Activated T-helper 2 cell treated with anti-CD3 and anti-CD28 coated beads, Interferon-gamma antibody, Interleukin-2, Interleukin-4, amounts not matched to agents 10 μg/mL and 5 μg/mL and 100 μg/mL, durations not matched to agents 14 hours and 24 hours and 36 hours (primary cell): ENCODE measurements at regions not wholly inside any gene's neighbourhood (a gene's known extent, or its start where the extent isn't known, plus 50 kb on each side); places are given as distances from the start of the nearest gene placed in this dataset.
A peak's percentile ranks its signal among the peaks of the same experiment; 100 is the strongest.

Source experiments
- DNase-seq: peaks from one replicate; pipeline ENCODE4 v3.0.0; 2021; ENCODE audit warnings: low spot score
- H3K27ac Mint-ChIP-seq: one replicate; pipeline ENCODE4 v1.8.0; 2021; ENCODE audit warnings: mixed read lengths
- H3K27me3 Mint-ChIP-seq: one replicate; pipeline ENCODE4 v1.8.0; 2021; ENCODE audit warnings: low read depth, mixed read lengths
- H3K36me3 Mint-ChIP-seq: one replicate; pipeline ENCODE4 v1.8.0; 2021; ENCODE audit warnings: low read depth, mixed read lengths
- H3K4me1 Mint-ChIP-seq: one replicate; pipeline ENCODE4 v1.8.0; 2021; ENCODE audit warnings: low read depth, mixed read lengths
- H3K4me3 Mint-ChIP-seq: one replicate; pipeline ENCODE4 v1.8.0; 2021; ENCODE audit warnings: low read depth, mild to moderate bottlenecking, moderate library complexity, mixed read lengths
- H3K9me3 Mint-ChIP-seq: one replicate; pipeline ENCODE4 v1.8.0; 2021; ENCODE audit warnings: mixed read lengths
- intact Hi-C: fragments of 100-400 bp; cut with micrococcal nuclease; formaldehyde crosslinking; loops from one replicate; pipeline ENCODE4 v1.15.1; 2023

GRCh38 chr3:193853511-193854219, 260.7 kb downstream of the OPA1 start:
- no peaks in the 10 kb centered on the region for H3K9me3 Mint-ChIP-seq
- H3K27ac Mint-ChIP-seq, result no peak overlapping the region
- no peaks in the 10 kb centered on the region for H3K36me3 Mint-ChIP-seq
- no peaks in the 10 kb centered on the region for H3K4me1 Mint-ChIP-seq
- peaks cover 14% of the 10 kb centered on the region for H3K27me3 Mint-ChIP-seq
- no peak for DNase-seq
- H3K4me3 Mint-ChIP-seq, result no peak overlapping the region
- intact Hi-C loops, result no loop called here

DNA sequence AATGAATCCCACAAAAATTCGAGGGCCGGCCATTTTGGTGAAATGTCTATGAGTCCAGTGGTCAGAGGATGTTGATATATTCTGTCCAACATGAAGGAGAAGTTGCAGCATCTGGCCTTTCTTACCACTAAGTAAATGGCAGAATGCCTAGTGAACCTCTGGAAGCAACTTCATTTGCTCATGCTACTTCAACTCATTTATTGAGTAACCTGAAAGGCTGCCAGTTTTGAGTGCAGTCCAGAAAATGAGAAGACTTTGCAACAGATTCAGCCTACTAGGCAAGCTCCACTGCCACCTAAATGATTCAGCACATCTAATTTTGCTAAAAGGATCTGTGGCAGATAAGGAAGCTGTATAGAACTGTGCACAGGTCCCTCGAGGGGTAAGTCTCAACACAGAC, 265.0 kb downstream of the OPA1 start:
- Mint-ChIP-seq H3K36me3 (no peaks in the 10 kb centered on the region), H3K9me3 (no peaks in the 10 kb centered on the region), H3K4me1 (no peaks in the 10 kb centered on the region), H3K27me3 (peaks cover 29% of the 10 kb centered on the region), H3K27ac (no peak overlapping the region), H3K4me3 (no peak overlapping the region)
- intact Hi-C loops, result no loop called here
- DNase-seq, result no peak

- Mint-ChIP-seq H3K9me3 (no peaks in the 10 kb centered on the region), H3K27ac (no peak overlapping the region), H3K36me3 (no peaks in the 10 kb centered on the region), H3K4me3 (no peak overlapping the region), H3K27me3 (peaks cover 26% of the 10 kb centered on the region), H3K4me1 (no peaks in the 10 kb centered on the region)
- intact Hi-C loops, result no loop called here
- no peak for DNase-seq
Measured at GRCh38 chr3:193859195-193859594, 266.2 kb downstream of the OPA1 start.

DNA sequence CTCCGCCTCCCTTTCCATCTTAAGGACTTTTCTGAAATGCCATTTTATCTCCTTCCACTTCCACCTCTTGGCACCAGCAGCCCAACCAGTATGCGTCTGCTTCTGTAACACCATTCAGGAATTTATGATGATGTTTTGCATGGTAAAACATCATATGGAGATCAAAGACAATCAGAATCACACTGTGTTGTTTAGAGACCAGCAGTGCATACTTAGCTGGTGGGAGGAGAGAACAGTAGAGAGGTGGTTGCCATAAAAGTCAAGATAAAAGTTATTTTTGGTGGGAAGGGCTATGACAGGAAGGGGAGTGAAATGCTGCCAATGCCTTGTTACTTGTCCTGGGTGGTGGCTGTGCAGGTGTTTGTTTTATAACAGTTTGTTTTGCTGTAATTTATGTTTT, 268.0 kb downstream of the OPA1 start:
- no peak for DNase-seq
- intact Hi-C loops, result no loop called here
- Mint-ChIP-seq H3K4me3 (no peak overlapping the region), H3K27me3 (peaks cover 29% of the 10 kb centered on the region), H3K9me3 (no peaks in the 10 kb centered on the region), H3K36me3 (no peaks in the 10 kb centered on the region), H3K4me1 (peaks cover 2% of the 10 kb centered on the region), H3K27ac (no peak overlapping the region)

DNA sequence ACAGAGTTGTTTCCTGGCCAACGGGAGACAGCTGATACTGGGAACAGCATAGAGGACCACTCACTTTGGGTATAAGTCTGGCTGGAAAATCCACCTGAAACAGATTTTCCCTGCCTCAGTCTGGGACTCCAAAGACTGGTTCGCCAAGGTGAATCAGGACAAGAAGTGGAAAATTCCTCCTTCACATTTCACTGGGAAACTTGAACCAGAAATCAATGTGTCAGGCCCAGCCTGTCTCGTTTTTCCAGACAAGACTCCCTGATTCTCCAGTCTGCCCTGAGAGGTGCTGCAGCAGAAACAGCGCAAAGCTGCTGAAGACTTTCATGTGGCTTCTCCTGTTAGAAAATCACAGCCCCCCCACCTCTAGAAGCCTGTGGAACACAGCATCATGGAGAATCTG, 269.8 kb downstream of the OPA1 start:
- Mint-ChIP-seq H3K27me3 (peaks cover 34% of the 10 kb centered on the region), H3K4me3 (no peak overlapping the region), H3K9me3 (no peaks in the 10 kb centered on the region), H3K4me1 (peaks cover 2% of the 10 kb centered on the region), H3K36me3 (no peaks in the 10 kb centered on the region), H3K27ac (no peak overlapping the region)
- no peak for DNase-seq
- intact Hi-C loops, result no loop called here

- H3K36me3 Mint-ChIP-seq, result no peaks in the 10 kb centered on the region
- no peak overlapping the region for H3K27ac Mint-ChIP-seq
- intact Hi-C loops, result no loop called here
- no peaks in the 10 kb centered on the region for H3K9me3 Mint-ChIP-seq
- DNase-seq, result no peak
- H3K4me1 Mint-ChIP-seq, result peaks cover 2% of the 10 kb centered on the region
- peaks cover 41% of the 10 kb centered on the region for H3K27me3 Mint-ChIP-seq
- no peak overlapping the region for H3K4me3 Mint-ChIP-seq
Measured at GRCh38 chr3:193863657-193864357, 270.8 kb downstream of the OPA1 start.

DNA sequence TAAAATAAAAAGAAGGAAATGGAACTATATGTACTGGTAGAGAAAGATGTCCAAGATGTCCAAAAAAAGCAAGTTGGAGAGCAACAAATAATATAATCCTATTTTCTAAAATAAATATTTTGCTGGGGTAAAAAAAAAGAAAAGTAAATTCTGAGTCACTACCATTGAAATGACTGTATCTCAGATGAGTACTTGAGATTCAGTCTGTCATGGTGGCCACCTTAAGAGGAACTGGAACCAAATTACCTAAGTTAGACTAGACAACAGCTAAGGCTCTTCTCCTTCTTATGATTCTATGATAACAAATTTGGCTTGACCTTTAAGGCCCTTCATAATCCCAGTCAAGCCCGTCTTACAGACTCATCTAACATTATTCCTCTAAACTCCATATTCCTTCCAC, 270.6 kb upstream of the HES1 start:
- intact Hi-C loops, result no loop called here
- H3K9me3 Mint-ChIP-seq, result no peaks in the 10 kb centered on the region
- DNase-seq, result no peak
- H3K27ac Mint-ChIP-seq, result no peak overlapping the region
- peaks cover 42% of the 10 kb centered on the region for H3K27me3 Mint-ChIP-seq
- no peaks in the 10 kb centered on the region for H3K36me3 Mint-ChIP-seq
- H3K4me3 Mint-ChIP-seq, result no peak overlapping the region
- H3K4me1 Mint-ChIP-seq, result peaks cover 7% of the 10 kb centered on the region

DNA sequence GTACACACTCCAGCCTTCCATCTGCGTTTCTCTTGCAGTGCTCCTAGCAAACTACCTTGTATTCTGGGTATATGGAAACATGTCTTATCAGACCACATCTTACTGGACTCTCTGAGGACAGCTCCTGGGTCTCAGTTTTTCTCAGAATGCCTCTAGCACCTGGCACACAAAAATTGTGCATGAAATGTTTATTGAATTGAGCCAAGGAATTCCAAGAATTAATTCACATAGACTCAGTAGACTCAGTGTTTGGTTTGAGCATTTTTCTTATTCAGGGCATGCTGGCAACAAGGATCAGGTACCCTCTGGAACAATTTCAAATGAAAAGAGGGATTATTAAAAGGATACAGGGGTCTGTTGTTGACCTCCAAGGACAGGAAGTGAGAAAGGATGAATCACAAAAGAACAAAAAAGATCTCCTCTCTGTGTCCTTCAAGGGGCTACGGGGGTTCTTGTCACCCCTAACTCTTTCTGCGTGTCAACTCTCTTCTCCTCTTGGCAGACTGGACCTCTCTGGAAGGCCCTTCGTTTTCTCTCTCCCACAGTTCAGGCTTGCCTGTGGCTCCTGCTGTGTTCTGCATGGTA, 270.0 kb upstream of the HES1 start:
- Mint-ChIP-seq H3K27me3 (peaks cover 47% of the 10 kb centered on the region), H3K4me1 (peaks cover 10% of the 10 kb centered on the region), H3K27ac (no peak overlapping the region), H3K4me3 (no peak overlapping the region), H3K36me3 (no peaks in the 10 kb centered on the region), H3K9me3 (no peaks in the 10 kb centered on the region)
- intact Hi-C loops, result no loop called here
- DNase-seq, result no peak

GRCh38 chr3:193868590-193868989, 267.4 kb upstream of the HES1 start:
- H3K4me3 Mint-ChIP-seq, result no peak overlapping the region
- no peak for DNase-seq
- peaks cover 41% of the 10 kb centered on the region for H3K27me3 Mint-ChIP-seq
- no peaks in the 10 kb centered on the region for H3K9me3 Mint-ChIP-seq
- no peak overlapping the region for H3K27ac Mint-ChIP-seq
- peaks cover 15% of the 10 kb centered on the region for H3K4me1 Mint-ChIP-seq
- intact Hi-C loops, result no loop called here
- H3K36me3 Mint-ChIP-seq, result no peaks in the 10 kb centered on the region

DNA sequence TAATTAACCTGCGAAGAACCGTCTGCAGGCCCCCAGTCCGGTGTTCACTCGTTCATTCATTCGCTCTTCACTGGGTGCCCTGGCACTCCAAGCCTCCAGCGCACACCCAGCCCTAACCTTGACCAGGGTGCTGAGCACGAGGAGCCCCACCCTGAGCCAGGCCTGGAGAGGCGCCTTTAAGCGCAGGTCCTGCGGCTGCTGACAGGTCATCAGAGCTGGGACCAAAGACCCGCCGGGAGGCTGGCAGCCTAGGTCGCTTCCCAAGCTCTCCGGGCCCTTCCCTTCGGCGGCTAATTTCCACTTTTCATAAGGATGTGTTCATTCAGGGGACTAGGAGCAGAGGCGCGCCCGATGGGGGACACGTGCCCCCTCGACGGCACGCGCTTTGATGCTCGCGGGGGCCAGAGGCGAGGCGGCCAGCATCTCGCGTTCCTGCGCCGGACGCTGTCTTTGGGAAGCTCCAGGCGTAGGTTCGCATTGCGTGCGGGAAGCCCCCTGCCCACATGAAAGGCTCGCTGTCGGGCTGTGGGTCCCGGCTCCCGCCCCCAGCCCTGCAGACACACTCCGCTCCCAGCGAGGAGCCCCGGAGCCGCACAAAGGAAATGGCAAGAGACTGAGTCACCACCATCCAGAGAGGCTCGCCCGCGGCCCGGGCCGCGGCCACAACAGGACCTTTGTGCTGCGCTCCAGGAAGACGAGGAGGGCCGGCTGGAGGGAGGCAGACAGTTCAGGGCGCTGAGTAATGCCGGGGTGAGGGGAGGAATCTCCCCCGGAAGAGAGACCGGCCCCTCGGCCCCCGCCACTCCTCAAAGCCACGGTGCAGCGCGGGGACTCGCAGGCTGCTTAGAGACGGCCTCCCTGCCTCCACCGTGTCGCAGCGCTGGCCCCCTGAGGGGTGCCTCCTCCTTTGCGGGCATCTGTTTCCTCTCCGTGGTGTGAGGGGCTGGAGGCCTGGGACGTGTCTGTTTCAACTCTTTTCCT, 266.4 kb upstream of the HES1 start:
- H3K4me3 Mint-ChIP-seq, result peak overlapping the region; percentile 34
- peaks cover 15% of the 10 kb centered on the region for H3K4me1 Mint-ChIP-seq
- no peak for DNase-seq
- no peaks in the 10 kb centered on the region for H3K36me3 Mint-ChIP-seq
- no peaks in the 10 kb centered on the region for H3K9me3 Mint-ChIP-seq
- H3K27me3 Mint-ChIP-seq, result peaks cover 39% of the 10 kb centered on the region
- H3K27ac Mint-ChIP-seq, result no peak overlapping the region
- intact Hi-C loops, result loop anchor here (5.0 to 10.0 kb wide), 2 partner anchors 95 to 438 kb away; no protein-coding TSS in a partner anchor

DNA sequence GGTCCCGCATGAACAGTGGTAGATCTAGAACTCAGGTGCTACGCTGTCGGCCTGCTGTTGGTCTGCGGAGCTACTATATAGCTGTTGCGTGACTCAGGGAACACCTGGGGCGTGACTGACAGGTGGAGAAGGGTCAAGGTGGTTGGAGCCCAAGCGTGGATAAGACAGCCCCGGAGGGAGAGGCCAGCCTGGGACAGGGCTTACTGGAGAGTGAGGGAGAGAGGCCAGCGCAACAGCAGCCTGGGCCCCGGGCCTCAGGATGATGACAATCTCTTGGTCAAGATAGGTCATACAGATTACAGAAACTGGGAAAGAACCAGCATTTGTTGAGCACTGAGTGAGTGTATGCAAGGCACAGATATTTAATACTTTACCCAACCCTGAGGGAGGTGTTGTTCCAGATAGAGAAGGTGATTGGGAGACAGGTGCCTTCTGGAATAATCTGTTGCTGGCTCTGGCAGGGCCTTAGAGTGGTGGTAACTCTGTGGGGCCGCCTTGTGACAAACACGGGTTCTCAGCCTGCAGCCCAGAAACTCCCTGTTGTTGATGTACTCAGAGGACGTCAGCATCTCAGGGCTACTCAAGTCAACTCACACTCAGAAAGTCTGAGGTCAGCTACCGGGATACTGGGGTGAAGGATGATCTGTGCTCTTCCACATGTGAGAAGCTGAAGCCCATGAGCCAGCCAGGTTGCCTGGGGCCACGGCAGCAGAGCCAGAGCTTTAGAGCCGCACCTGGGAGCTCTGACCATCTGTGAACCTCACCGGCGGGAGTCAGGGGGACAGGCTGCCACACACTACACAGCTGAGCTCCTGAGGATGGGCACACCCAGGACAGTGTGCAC, 265.4 kb upstream of the HES1 start:
- no peak for DNase-seq
- intact Hi-C loops, result loop anchor here (5.0 to 10.0 kb wide), 2 partner anchors 94 to 437 kb away; no protein-coding TSS in a partner anchor
- peaks cover 42% of the 10 kb centered on the region for H3K27me3 Mint-ChIP-seq
- peaks cover 15% of the 10 kb centered on the region for H3K4me1 Mint-ChIP-seq
- H3K4me3 Mint-ChIP-seq, result no peak overlapping the region
- no peak overlapping the region for H3K27ac Mint-ChIP-seq
- H3K36me3 Mint-ChIP-seq, result no peaks in the 10 kb centered on the region
- no peaks in the 10 kb centered on the region for H3K9me3 Mint-ChIP-seq

- no peak overlapping the region for H3K27ac Mint-ChIP-seq
- intact Hi-C loops, result loop anchor here (5.0 to 10.0 kb wide), 2 partner anchors 94 to 436 kb away; no protein-coding TSS in a partner anchor
- DNase-seq, result no peak
- H3K36me3 Mint-ChIP-seq, result no peaks in the 10 kb centered on the region
- H3K4me1 Mint-ChIP-seq, result peaks cover 13% of the 10 kb centered on the region
- peaks cover 47% of the 10 kb centered on the region for H3K27me3 Mint-ChIP-seq
- no peaks in the 10 kb centered on the region for H3K9me3 Mint-ChIP-seq
- no peak overlapping the region for H3K4me3 Mint-ChIP-seq
Measured at GRCh38 chr3:193871220-193871485, 264.8 kb upstream of the HES1 start.
